ENCODE measurements at regions not wholly inside any gene's neighbourhood (a gene's known extent, or its start where the extent isn't known, plus 50 kb on each side); places are given as distances from the start of the nearest gene placed in this dataset.

DNA sequence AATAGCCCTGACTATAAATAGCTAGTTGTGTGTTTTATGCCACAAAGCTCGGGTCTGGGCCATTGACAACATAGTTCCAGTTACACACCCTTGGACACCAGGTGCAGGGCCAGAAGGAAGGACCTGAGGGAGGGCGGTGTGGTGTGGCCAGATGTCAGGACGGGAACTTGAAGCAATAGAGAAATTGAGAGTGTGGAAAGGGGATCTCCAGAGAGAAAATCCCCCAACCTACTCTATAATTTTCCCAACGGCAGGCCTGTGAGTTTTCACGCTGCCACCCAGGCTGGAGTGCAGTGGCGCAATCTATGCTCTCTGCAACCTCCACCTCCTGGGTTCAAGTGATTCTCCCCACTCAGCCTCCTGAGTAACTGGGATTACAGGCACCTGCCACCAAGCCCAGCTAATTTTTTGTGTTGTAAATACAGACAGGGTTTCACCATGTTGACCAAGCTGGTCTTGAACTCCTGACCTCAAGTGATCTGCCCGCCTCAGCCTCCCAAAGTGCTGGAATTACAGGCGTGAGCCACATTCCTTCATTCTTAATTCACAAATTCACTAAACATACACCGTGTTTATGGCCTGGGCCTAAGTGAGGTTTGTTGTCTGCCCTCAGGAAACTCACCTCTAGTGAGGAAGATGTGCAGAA lies 70.8 kb upstream of the KLF13 start:
- TF ChIP-seq, protein P1, sequence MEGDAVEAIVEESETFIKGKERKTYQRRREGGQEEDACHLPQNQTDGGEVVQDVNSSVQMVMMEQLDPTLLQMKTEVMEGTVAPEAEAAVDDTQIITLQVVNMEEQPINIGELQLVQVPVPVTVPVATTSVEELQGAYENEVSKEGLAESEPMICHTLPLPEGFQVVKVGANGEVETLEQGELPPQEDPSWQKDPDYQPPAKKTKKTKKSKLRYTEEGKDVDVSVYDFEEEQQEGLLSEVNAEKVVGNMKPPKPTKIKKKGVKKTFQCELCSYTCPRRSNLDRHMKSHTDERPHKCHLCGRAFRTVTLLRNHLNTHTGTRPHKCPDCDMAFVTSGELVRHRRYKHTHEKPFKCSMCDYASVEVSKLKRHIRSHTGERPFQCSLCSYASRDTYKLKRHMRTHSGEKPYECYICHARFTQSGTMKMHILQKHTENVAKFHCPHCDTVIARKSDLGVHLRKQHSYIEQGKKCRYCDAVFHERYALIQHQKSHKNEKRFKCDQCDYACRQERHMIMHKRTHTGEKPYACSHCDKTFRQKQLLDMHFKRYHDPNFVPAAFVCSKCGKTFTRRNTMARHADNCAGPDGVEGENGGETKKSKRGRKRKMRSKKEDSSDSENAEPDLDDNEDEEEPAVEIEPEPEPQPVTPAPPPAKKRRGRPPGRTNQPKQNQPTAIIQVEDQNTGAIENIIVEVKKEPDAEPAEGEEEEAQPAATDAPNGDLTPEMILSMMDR (IDR thresholded peaks at IDR 0.05; ENCODE audit: low read depth, low read length): no peak
- H3K27me3 ChIP-seq (ENCODE audit: insufficient read depth, low read depth, severe bottlenecking): no peaks in the 10 kb centered on the region
- no peak for DNase-seq
- H3K36me3 ChIP-seq: no peaks in the 10 kb centered on the region
- no peak overlapping the region; the same call in 1 of the 2 replicates for H3K27ac ChIP-seq
- no peak overlapping the region for H3K4me3 ChIP-seq (ENCODE audit: low read depth, low read length)
- H3K9me3 ChIP-seq (ENCODE audit: severe bottlenecking): no peaks in the 10 kb centered on the region

DNA sequence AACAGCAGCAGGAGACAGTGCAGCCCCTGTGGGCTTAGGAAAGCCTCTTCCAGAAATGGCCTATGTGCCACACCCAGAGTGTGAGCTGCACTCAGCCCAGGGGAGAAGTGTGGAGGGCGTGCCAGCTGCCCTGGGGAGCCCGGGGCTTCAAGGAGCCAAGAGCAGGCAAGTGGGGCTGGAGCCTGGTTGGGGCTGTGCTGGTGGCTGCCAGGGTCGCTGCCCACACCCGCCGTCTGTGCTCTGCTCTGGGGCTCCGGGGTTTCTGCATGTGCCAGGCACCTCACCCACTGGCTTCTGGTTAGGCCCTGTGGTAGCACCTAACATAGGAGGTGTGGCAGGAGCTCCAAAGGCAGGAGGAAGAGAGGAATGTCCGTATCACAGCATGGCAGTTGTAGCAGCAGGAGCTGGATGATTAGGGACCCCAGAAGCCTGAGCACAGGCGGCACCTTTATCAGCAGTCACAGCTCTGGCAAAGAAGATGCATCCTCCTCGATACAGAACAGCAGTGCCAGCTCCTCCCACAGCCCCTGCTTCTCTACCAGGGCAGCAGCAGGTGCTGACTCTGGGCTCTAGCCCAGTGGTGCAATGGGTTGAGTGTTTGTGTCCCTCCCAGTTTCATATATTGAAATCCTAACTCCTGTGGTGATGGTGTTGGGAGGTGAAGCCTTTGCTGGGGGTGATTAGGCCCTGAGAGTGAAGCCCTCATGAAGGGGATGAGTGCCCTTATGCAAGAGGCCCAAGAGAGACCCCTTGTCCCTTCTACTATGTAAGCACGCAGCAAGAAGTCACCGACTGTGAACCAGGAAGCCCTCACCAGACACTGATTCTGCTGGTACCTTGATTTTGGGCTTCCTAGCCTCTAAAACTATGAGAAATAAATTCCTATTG lies 70.0 kb upstream of the KLF13 start:
- Histone ChIP-seq H3K27ac (no peak overlapping the region; the same call in 1 of the 2 replicates), H3K9me3 (ENCODE audit: severe bottlenecking) (no peaks in the 10 kb centered on the region), H3K4me3 (ENCODE audit: low read depth, low read length) (no peak overlapping the region), H3K36me3 (no peaks in the 10 kb centered on the region), H3K27me3 (ENCODE audit: insufficient read depth, low read depth, severe bottlenecking) (no peaks in the 10 kb centered on the region)
- TF ChIP-seq, protein P1 (IDR thresholded peaks at IDR 0.05; ENCODE audit: low read depth, low read length): no peak
- no peak for DNase-seq

DNA sequence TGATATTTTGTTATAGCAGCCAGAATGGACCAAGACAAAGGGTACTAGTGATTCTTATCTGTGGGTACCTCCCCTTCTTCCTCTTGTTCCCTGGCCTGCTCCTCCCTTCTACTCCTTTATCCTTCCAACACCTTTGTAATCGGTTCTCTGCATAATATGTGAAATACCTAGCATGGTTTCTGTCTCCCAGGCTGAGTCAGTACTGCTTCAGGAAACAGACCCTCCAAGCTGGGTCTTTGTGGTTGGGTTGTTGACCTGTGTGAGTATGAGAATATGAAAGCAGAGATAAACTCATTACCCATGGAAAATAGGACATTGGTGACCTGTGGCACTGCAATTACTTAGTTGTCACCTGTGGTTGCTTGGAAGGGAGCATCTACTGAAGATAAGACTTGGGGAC lies 69.3 kb upstream of the KLF13 start:
- no peaks in the 10 kb centered on the region for H3K9me3 ChIP-seq (ENCODE audit: severe bottlenecking)
- TF ChIP-seq, protein P1 (IDR thresholded peaks at IDR 0.05; ENCODE audit: low read depth, low read length): no peak
- DNase-seq: no peak
- no peak overlapping the region for H3K27ac ChIP-seq
- H3K4me3 ChIP-seq (ENCODE audit: low read depth, low read length): no peak overlapping the region
- H3K27me3 ChIP-seq (ENCODE audit: insufficient read depth, low read depth, severe bottlenecking): no peaks in the 10 kb centered on the region
- no peaks in the 10 kb centered on the region for H3K36me3 ChIP-seq

DNA sequence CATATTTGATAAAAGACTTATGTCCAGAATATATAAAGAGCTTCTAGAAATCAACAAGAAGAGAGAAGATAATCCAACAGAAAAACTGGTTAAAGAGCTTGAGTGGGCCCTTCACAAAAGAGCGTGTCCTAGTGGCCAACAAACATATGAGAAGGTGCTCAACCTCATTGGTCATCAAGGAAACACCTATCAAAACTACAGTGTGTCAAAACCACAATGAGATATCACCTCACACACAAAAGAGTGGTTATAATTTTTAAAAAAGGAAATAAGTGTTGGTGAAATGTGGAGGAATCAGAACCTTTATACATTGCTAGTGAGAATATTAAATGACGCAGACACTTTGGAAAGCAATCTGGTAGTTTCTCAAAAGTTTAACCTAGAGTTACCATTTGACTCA lies 68.4 kb upstream of the KLF13 start:
- Histone ChIP-seq H3K9me3 (ENCODE audit: severe bottlenecking) (no peaks in the 10 kb centered on the region), H3K27ac (no peak overlapping the region), H3K36me3 (no peaks in the 10 kb centered on the region), H3K4me3 (ENCODE audit: low read depth, low read length) (no peak overlapping the region), H3K27me3 (ENCODE audit: insufficient read depth, low read depth, severe bottlenecking) (no peaks in the 10 kb centered on the region)
- TF ChIP-seq, protein P1 (IDR thresholded peaks at IDR 0.05; ENCODE audit: low read depth, low read length): no peak
- no peak for DNase-seq

DNA sequence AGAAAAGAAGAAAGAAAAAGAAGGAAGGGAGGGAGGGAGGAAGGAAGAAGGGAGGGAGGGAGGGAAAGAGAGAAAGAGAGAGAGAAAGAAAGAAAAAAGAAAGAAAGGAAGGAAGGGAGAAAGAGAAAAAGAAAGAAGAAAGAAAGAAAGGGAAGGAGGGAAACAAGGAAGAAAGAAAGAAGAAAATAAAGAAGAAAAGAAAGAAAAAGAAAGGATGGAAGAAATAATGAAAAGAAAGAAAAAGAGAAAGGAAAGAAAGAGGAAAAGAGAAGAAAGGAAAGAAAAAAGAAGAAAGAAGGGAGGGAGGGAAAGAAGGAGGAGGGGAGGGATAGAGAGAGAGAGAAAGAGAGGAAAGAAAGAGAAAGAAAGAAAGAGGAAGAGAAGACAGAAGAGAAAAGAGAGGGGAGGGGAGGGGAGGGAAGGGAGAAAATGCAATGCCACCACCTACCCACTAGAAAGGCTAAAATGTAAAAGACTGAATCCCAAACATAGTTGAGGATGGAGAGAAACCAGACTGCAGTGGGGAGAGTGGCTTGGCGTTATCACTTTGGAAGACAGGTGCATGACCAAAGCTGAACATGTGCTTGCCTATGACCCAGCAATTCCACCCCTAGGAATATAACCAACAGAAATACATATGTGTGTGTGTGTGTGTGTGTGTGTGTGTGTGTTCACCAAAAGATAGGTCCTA lies 66.9 kb upstream of the KLF13 start:
- H3K27me3 ChIP-seq (ENCODE audit: insufficient read depth, low read depth, severe bottlenecking): no peaks in the 10 kb centered on the region
- no peaks in the 10 kb centered on the region for H3K9me3 ChIP-seq (ENCODE audit: severe bottlenecking)
- H3K36me3 ChIP-seq: no peaks in the 10 kb centered on the region
- DNase-seq: no peak
- peak overlapping the region; percentile 89; the same call in 1 of the 2 replicates for H3K27ac ChIP-seq
- no peak overlapping the region for H3K4me3 ChIP-seq (ENCODE audit: low read depth, low read length)
- TF ChIP-seq, protein P1 (IDR thresholded peaks at IDR 0.05; ENCODE audit: low read depth, low read length): no peak

Data from WERI-Rb-1 (cell line).